Muscle of leg (tissue), 3 donors: ENCODE measurements at regions not wholly inside any gene's neighbourhood (a gene's known extent, or its start where the extent isn't known, plus 50 kb on each side); places are given as distances from the start of the nearest gene placed in this dataset.

ENCODE experiments used
- DNase-seq: peaks from one replicate; pipeline ENCODE4 v3.0.0; 2013
- H3K27ac ChIP-seq: one replicate; pipeline ENCODE4 v1.5.1; 2013; ENCODE audit warnings: mild to moderate bottlenecking, low read length, control low read depth
- H3K27me3 ChIP-seq: one replicate; pipeline ENCODE4 v1.6.1; 2013; ENCODE audit warnings: low read length; ENCODE audit not compliant: control insufficient read depth, insufficient read depth
- H3K36me3 ChIP-seq: one replicate; pipeline ENCODE4 v1.6.1; 2013; ENCODE audit warnings: low read length; ENCODE audit not compliant: control insufficient read depth, insufficient read depth
- H3K4me1 ChIP-seq: one replicate; pipeline ENCODE4 v1.6.1; 2013; ENCODE audit warnings: low read length; ENCODE audit not compliant: control insufficient read depth, insufficient read depth
- H3K4me3 ChIP-seq: one replicate; pipeline ENCODE4 v1.5.1; 2013; ENCODE audit warnings: low read length, control low read depth
- H3K9me3 ChIP-seq: replicated peaks from 2 replicates; pipeline ENCODE4 v1.6.1; 2013; ENCODE audit warnings: low read depth, low read length; ENCODE audit not compliant: control insufficient read depth
- WGBS: methylation state at CpG from one replicate; pipeline ENCODE4 v1.1.5; 2013; ENCODE audit warnings: missing lambda C conversion rate; ENCODE audit not compliant: insufficient coverage; 5-methylcytosine and 5-hydroxymethylcytosine counted together

GRCh38 chr6:95135182-95135581 lies 442.2 kb upstream of the MANEA start:
- no peaks in the 10 kb centered on the region for H3K27me3 ChIP-seq
- WGBS = no CpG with 5 or more reads among the region's 1 CpG
- H3K9me3 ChIP-seq = no peaks in the 10 kb centered on the region
- H3K4me1 ChIP-seq = no peaks in the 10 kb centered on the region
- no peaks in the 10 kb centered on the region for H3K36me3 ChIP-seq
- no peak overlapping the region for H3K27ac ChIP-seq
- no peak overlapping the region for H3K4me3 ChIP-seq
- no peak for DNase-seq

- H3K4me1 ChIP-seq = no peaks in the 10 kb centered on the region
- H3K9me3 ChIP-seq = no peaks in the 10 kb centered on the region
- DNase-seq = no peak
- no peak overlapping the region for H3K4me3 ChIP-seq
- H3K36me3 ChIP-seq = no peaks in the 10 kb centered on the region
- H3K27ac ChIP-seq = no peak overlapping the region
- no CpG with 5 or more reads among the region's 2 CpGs for WGBS
- no peaks in the 10 kb centered on the region for H3K27me3 ChIP-seq
Measured at GRCh38 chr6:95142101-95142500, 435.2 kb upstream of the MANEA start.

- Histone ChIP-seq H3K27me3 (no peaks in the 10 kb centered on the region), H3K9me3 (no peaks in the 10 kb centered on the region), H3K4me1 (no peaks in the 10 kb centered on the region), H3K27ac (no peak overlapping the region), H3K4me3 (no peak overlapping the region), H3K36me3 (no peaks in the 10 kb centered on the region)
- no CpG with 5 or more reads among the region's 1 CpG for WGBS
- DNase-seq = no peak
Measured at GRCh38 chr6:95142661-95143335, 434.5 kb upstream of the MANEA start.

GRCh38 chr6:95143408-95144180 lies 433.7 kb upstream of the MANEA start:
- H3K36me3 ChIP-seq = no peaks in the 10 kb centered on the region
- no peak overlapping the region for H3K27ac ChIP-seq
- no peaks in the 10 kb centered on the region for H3K27me3 ChIP-seq
- no peak overlapping the region for H3K4me3 ChIP-seq
- DNase-seq = peak; percentile 54
- no peaks in the 10 kb centered on the region for H3K4me1 ChIP-seq
- 17% methylated on average over 2 of the region's 5 CpGs for WGBS
- H3K9me3 ChIP-seq = no peaks in the 10 kb centered on the region

- no peak overlapping the region for H3K4me3 ChIP-seq
- no peaks in the 10 kb centered on the region for H3K27me3 ChIP-seq
- DNase-seq = no peak
- no peaks in the 10 kb centered on the region for H3K36me3 ChIP-seq
- no peaks in the 10 kb centered on the region for H3K9me3 ChIP-seq
- WGBS = no CpG with 5 or more reads among the region's 1 CpG
- no peaks in the 10 kb centered on the region for H3K4me1 ChIP-seq
- H3K27ac ChIP-seq = no peak overlapping the region
Measured at GRCh38 chr6:95145457-95145856, 431.9 kb upstream of the MANEA start.

- Histone ChIP-seq H3K4me3 (no peak overlapping the region), H3K36me3 (no peaks in the 10 kb centered on the region), H3K27ac (no peak overlapping the region), H3K27me3 (no peaks in the 10 kb centered on the region), H3K4me1 (no peaks in the 10 kb centered on the region), H3K9me3 (no peaks in the 10 kb centered on the region)
- no peak for DNase-seq
Measured at GRCh38 chr6:95159557-95159956, 417.8 kb upstream of the MANEA start.

- Histone ChIP-seq H3K27ac (no peak overlapping the region), H3K4me3 (no peak overlapping the region), H3K27me3 (no peaks in the 10 kb centered on the region), H3K36me3 (no peaks in the 10 kb centered on the region), H3K9me3 (no peaks in the 10 kb centered on the region), H3K4me1 (no peaks in the 10 kb centered on the region)
- WGBS = 60% methylated on average over 1 of the region's 2 CpGs
- DNase-seq = no peak
Measured at GRCh38 chr6:95169775-95170174, 407.6 kb upstream of the MANEA start.

GRCh38 chr6:95175927-95176675 lies 401.2 kb upstream of the MANEA start:
- no peaks in the 10 kb centered on the region for H3K4me1 ChIP-seq
- no peaks in the 10 kb centered on the region for H3K36me3 ChIP-seq
- H3K9me3 ChIP-seq = no peaks in the 10 kb centered on the region
- WGBS = no CpG with 5 or more reads among the region's 4 CpGs
- no peaks in the 10 kb centered on the region for H3K27me3 ChIP-seq
- DNase-seq = no peak
- no peak overlapping the region for H3K4me3 ChIP-seq
- no peak overlapping the region for H3K27ac ChIP-seq

- Histone ChIP-seq H3K4me3 (no peak overlapping the region), H3K36me3 (no peaks in the 10 kb centered on the region), H3K4me1 (no peaks in the 10 kb centered on the region), H3K9me3 (no peaks in the 10 kb centered on the region), H3K27ac (no peak overlapping the region), H3K27me3 (no peaks in the 10 kb centered on the region)
- WGBS = no CpG with 5 or more reads among the region's 2 CpGs
- DNase-seq = no peak
Measured at GRCh38 chr6:95185874-95186273, 391.5 kb upstream of the MANEA start.

GRCh38 chr6:95186710-95187109 lies 390.6 kb upstream of the MANEA start:
- Histone ChIP-seq H3K36me3 (no peaks in the 10 kb centered on the region), H3K27me3 (no peaks in the 10 kb centered on the region), H3K27ac (no peak overlapping the region), H3K4me3 (no peak overlapping the region), H3K4me1 (no peaks in the 10 kb centered on the region), H3K9me3 (no peaks in the 10 kb centered on the region)
- no peak for DNase-seq
- no CpG with 5 or more reads among the region's 1 CpG for WGBS
